T follicular helper cell (primary cell): ENCODE measurements at regions not wholly inside any gene's neighbourhood (a gene's known extent, or its start where the extent isn't known, plus 50 kb on each side); places are given as distances from the start of the nearest gene placed in this dataset.
A peak's percentile ranks its signal among the peaks of the same experiment; 100 is the strongest.
"Not testable (repeated sequence)": the region's sequence is repeated elsewhere in the genome, so short reads cannot be mapped to it uniquely, and the experiment has no call there.

ENCODE experiments used
- DNase-seq: peaks from one replicate; pipeline ENCODE4 v3.0.0-alpha.2; 2020; ENCODE audit warnings: low read depth

DNA sequence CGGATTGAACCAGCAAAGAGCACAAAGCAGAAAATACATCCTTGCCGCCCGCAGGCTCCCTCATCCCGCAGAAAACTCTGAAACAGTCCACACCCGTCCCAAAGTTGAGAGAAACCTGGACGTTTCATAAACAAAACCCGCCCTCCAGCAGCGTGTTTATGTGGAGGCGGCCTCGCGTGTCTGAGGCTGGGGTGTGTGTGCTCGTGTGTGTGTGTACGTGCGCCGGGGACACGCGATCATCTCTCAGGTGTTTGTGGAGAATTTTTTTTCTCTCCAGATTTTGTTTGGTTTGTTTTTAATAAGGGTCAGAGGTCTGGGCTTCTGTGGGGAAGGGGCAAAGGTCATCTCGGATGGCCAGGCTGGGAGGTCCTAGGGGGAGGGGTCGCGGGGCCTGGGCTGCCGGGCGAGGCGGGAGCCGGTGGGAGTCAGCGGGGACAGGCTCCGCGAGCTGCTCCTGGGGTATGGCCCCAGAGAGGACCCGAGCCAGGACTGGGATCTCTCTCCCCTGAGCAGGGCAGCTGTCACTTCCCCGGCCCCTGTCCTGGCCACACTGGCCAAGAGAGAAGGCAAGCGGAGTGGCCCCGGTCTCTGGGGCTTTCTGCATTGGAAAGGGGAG is 206.4 kb downstream of the C9orf50 start:
- peak; percentile 32 for DNase-seq

- DNase-seq, result peak; percentile 97
Measured at GRCh38 chr9:129413537-129414376, 207.1 kb downstream of the C9orf50 start.

GRCh38 chr9:129412814-129413536 is 207.9 kb downstream of the C9orf50 start:
- peak; percentile 40 for DNase-seq

- not testable (repeated sequence) for DNase-seq
Measured at GRCh38 chr9:129412176-129412813, 208.6 kb downstream of the C9orf50 start.

- no peak for DNase-seq
Measured at GRCh38 chr9:129411501-129412175, 209.3 kb downstream of the C9orf50 start.

DNA sequence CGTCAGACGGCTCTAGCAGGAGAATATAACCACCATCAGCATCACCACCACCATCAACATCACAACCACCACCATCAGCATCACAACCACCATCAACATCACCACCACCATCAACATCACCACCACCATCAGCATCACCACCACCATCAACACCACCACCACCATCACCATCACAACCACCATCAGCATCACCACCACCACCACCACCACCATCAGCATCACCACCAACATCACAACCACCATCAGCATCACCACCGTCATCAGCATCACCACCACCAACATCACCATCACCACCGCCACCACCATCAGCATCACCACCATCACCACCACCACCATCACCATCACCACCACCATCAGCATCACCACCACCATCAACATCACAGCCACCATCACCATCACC is 210.7 kb downstream of the C9orf50 start:
- DNase-seq, result no peak

- DNase-seq, result no peak
Measured at GRCh38 chr9:129408535-129409215, 212.2 kb downstream of the C9orf50 start.

- no peak for DNase-seq
Measured at GRCh38 chr9:129407905-129408452, 212.9 kb downstream of the C9orf50 start.

GRCh38 chr9:129406278-129407225 is 214.3 kb downstream of the C9orf50 start:
- no peak for DNase-seq

GRCh38 chr9:129405827-129406213 is 215.1 kb downstream of the C9orf50 start:
- DNase-seq, result no peak

GRCh38 chr9:129405089-129405826 is 215.6 kb downstream of the C9orf50 start:
- DNase-seq, result no peak

DNA sequence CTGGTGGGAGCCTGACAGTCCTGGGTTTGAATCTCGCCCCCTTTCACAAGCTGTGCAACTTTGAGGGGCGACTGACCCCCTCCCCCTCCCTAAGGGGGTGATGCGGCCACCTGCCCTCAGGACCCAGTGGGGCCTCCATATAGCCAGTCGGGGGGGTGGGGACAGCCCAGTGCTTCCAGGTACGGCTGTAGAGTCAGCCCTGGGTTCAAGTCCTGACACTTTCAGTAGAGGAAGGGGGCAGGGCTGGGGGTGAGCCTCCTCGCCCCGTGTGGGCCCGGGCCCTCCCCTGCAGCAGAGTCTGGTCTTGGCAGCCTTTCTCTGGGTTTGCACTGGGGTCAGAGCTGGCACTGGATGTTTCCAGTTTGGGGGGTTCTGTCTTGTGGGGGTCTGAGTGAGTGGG is 216.3 kb downstream of the C9orf50 start:
- no peak for DNase-seq

DNA sequence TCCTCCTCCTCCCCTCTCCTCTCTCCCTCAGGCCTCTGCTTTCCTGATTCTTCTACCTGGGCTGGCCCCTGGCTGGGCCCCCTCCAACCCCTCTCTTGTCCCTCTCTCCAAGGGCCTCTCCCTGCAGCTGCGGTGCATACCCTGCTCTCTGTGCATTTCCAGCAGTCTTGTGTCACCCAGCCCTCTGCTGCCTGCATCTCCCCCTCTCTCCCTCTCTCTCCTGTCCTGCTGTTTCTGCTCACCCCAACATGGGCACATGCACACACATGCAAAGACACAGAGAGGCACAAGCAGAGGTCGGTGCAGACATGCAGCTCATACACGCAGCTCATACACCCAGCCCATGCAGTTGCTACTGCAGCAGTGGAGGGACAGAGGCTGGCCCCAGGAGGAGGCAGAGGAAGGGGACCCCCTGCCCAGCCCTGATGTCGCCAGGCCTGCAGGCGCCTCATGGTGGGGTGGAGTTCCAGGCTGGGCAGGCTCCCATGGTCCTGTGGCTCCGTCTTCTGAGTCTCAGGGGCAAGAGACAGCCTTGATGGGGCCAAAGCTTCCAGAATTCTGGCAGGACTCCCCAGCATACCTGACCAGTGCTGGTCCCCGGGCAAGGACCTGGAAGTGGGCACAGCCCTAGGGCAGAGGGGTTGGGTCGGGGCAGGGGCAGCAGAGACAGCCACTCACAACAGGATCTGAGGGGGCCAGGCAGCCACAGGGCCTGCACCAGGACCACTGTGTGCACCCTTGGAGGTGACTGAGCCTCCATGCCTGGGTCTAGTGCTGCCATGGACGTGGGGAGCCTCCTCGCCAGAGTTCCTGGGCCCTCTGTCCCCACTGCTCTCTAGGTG is 216.9 kb downstream of the C9orf50 start:
- DNase-seq, result no peak

DNA sequence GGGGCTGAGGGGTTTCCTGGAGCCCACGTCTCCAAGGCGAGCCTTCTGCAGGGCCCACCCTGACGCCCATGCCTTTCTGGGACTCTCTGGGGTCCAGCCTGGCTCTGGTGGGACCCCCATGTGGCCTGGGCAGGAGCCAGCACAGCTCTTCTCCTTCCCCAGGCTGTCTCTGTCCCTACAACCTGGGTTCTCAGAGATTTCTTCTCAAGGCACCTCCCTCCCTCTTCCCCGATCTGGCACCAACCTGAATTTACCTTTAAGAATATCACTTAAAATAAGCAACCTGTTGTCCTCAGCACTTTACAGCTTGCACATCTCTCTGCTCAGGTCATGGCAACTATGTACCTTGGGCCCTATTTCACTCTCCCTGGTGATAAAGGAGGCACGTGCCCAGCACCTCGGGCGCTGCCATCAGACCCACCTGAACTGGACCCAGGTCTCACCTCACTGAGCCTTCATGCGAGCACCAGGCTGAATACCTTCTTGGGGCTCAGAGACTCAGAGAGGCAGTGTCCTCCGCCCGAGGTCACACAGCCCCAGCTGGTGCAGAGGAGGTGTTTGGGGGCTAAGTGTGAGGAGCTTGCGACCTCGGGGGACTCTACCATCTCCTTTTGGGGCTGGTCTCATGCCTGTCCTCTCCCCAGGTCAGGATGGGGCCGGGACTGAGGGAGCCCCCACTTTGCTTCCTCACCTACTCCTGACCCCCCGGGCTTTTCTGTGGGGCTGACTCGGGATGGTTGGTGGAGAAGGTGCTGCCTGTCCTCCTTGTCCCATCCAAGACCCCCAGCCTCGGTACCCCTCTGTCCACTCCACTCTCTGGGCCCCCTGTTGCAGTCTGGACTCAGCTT is 217.7 kb downstream of the C9orf50 start:
- DNase-seq, result no peak

DNA sequence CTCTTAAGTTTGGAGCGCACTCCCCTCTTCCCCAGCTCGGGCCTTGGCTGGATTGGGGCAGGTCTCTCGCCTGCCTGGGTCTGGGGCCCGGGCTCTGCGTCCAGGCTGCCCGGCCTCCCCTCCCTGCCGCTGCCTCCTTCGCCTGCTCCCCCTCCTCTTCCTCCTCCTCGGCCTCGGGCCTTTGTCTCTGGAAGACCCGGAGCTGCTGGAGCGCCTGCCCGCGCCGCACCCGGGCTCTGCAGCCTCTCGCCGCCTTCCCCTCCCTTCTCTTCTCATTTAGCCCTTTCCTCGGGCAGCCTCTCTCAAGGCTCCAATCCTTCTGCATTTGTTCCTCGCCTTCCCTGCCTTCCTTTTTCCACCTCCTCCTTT is 218.5 kb downstream of the C9orf50 start:
- no peak for DNase-seq

- DNase-seq, result no peak
Measured at GRCh38 chr9:129401623-129402370, 219.1 kb downstream of the C9orf50 start.
